Left kidney (tissue), 1 donor: ENCODE measurements at regions not wholly inside any gene's neighbourhood (a gene's known extent, or its start where the extent isn't known, plus 50 kb on each side); places are given as distances from the start of the nearest gene placed in this dataset.
"Not testable (repeated sequence)": the region's sequence is repeated elsewhere in the genome, so short reads cannot be mapped to it uniquely, and the experiment has no call there.

ENCODE experiments used
- DNase-seq: peaks from one replicate; pipeline ENCODE4 v3.0.0-alpha.2; 2013

DNA sequence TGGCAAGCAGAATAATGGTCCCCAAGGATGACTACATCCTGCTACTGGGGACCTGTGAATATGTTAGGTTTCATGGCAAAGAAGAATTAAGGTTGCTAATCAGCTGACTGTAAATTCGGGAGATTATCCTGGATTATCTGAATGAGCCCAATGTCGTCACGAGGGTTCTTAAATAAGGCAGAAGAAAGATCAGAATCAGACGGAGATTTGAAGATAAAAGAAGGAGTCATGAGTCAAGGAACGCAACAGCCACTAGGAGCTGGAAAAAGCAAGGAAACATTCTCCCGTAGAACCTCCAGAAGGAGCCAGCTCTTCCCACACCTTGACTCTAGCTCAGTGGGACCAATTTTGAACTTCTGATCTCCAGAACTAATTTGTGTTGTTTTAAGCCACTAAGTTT lies 82.9 kb upstream of the APBB1IP start:
- DNase-seq, result no peak

DNA sequence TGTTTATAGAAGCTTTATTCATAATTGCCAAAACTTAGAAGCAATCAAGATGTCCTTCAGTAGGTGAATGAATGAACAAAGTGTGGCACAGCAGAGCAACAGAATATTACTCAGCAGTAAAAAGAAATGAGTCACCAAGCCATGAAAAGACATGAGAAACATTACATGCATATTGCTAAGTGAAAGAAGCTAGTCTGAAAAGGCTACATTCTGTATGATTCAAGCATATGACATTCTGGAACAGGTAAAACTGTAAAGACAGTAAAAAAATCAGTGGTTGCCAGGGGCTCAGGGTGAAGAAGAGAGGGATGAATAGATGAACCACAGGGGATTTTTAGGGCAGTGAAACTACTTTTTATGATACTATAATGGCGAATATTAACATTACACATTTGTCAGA lies 80.9 kb upstream of the APBB1IP start:
- no peak for DNase-seq

DNA sequence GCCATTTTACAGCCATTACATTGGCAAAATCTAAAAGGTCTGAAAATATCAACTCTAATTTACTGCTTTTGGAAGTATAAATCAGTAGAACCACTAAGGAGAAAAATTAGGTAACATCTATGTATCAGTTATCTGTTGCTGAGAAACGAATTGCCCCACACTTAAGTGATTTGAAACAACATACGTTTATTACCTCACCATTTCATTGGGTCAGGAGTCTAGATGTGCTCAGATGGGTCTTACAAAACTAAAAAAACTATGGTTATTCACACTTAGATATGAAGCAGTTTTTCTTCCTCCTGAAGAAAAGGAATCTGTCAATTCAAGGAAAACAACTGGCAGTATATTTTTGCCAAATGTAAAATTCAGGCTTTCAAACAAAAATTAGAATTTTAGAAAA lies 80.1 kb upstream of the APBB1IP start:
- DNase-seq, result no peak

DNA sequence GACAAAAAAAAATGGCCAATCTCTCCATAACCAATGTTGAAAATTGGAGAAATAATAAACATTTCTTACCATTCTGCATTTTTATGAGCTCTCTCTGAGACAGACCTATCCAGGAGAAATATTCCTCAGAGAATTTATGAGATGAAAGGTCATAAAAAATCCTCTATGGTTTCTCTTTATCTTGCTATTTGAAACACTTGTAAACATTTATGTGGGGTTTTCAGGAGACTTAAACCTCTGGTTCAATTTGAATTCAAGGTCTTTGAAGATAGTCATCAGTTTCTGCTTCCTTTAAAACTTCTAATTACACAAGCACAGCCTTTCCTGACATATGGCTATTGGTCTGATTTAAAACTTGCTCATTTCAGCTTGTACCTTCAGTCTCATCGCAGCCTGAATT lies 78.5 kb upstream of the APBB1IP start:
- DNase-seq, result no peak

DNA sequence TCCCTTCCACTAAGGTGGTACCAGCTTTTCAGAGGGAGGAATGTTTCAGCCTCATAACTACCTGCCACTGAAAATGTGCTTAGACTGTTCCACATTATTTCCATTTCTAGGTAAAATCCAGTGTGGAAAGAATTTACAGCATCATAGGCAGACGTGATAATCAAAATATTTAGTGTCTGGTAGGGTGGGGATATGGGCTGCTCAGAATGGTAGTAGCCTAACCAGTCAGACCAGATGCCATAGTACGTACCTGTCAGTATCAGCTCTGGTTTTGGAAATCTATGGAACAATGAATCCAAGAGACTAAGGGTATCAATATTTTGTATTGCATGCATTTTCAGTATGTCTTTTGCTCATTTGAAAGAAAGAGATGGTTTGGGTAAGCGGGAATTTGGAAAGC lies 76.8 kb upstream of the APBB1IP start:
- DNase-seq, result no peak

DNA sequence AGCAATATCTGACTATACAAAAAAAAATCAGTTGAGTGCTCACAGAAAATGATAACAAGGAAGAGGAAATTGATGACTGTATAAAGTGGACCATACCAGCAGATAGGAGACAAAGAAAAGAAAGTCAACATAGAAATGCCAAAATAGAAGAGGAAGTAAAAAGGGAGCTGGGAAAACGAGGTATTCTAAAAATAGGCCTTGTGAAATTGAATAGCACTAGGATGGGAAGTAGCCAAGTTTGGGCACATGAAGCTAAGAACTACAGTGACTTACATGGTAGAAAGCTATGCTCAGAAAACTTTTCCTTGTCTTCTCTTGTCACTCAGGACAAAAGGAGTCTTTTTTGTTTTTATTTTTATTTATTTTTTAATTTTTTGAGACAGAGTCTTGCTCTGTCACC lies 76.2 kb upstream of the APBB1IP start:
- DNase-seq, result no peak

DNA sequence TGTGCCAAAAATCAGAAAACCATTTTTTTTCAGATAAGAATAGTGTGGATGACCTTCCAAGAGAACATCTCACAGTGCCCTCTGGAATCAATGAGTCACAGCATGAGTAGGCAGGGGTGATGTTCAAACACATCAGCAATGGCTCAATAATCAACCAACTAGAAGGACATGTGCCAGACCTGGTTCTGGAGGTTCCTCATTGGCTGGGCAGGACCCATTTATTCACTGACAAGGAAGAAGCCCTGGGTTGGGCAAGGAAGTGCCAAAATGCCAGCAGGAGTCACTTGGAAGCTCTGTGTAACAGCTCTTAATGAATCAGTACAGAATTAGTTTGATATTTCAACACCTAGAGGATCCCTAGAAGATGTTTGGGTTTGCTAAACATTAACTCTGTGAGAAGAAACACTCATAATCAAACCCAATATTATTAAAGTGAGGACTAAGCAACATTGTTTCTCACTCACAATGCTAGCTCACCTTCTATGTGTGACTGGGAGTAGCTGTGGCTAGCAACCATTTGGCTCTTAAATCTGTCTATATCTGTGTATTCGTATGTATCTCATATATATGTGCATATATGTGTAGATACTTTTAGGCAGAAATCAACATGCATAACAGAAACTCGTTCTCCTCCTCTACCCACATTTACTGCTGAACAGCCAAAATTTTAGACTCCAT lies 72.3 kb upstream of the APBB1IP start:
- DNase-seq, result no peak

DNA sequence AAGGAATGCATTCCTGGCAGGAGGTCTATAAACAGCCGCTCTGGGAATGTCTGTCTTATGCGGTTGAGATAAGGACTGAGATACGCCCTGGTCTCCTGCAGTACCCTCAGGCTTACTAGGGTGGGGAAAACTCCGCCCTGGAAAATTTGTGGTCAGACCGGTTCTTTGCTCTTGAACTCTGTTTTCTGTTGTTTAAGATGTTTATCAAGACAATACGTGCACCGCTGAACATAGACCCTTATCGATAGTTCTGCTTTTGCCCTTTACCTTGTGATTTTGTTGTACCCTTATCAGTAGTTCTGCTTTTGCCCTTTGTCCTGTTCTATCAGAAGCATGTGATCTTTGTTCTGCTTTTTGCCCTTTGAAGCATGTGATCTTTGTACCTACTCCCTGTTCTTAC lies 71.1 kb upstream of the APBB1IP start:
- DNase-seq, result not testable (repeated sequence)

DNA sequence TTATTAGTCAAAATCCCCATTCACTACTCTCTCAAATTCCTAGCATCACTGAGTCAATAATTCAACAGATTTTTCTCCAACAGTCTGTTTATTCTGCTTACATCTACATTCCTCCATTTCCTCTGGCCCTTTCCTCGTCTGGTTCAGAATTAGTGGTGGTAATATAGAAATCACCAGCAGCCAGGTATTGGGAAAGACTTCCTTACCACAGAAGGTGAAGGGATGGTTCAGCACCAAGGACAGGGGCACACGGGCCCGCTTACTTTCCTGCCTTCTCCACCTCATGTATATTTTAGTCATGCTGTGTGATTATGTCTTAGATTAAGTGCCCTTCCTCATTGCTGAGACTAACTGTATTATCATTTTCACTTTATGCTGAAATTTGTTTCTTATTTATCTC lies 70.4 kb upstream of the APBB1IP start:
- DNase-seq, result peak; percentile 78

DNA sequence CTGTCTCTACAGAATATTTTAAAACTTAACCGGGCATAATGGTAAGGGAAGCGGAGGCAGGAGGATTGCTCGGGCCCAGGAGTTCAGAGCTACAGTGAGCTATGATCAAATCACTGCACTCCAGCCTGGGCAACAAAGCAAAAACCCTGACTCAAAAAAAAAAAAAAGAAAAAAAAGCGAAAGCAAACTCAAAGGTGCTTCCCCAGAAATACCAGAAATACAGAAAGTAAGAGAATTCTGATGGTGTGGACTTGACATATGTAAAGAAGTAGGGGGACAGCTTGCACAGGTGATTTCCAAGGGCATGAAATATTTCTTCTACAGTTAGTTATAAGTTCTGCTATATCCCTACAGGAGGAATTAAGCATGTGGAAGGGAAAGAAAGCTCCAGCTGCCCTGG lies 69.7 kb upstream of the APBB1IP start:
- no peak for DNase-seq

DNA sequence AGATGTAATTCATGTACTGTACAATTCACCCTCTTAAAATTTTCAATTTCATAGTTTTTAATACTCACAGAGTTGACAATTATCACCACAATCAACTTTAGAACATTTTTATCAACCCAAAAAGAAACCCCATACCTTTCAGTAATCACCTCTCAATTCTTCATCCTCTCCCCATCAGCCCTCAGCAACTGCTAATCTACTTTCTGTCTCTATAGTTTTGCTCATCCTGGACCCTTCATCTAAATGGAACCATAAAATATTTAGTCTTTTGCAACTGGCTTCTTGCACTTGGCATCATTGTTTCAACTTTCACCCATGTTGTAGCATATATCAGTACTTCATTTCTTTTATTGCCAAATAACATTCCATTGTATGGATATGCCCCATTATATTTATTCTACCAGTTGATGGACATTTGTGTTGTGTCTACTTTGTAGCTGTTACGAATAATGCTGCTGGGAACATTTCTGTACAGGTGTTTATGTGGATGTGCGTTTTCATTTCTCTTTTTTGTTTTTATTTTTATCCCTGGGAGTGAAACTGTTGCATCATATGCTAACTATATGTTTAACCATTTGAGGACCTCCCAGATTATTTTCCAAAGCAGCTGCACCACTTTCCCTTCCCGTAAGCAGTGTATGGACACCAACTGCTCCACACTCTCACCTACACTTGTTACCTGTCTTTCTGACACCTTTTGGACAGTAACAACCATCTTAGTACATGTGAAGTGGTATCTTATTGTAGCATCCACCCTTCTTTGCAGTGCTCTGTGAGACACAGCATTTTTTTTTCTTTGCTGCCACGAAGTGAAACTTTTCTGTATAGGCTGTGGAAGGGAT lies 65.4 kb upstream of the APBB1IP start:
- DNase-seq, result no peak

DNA sequence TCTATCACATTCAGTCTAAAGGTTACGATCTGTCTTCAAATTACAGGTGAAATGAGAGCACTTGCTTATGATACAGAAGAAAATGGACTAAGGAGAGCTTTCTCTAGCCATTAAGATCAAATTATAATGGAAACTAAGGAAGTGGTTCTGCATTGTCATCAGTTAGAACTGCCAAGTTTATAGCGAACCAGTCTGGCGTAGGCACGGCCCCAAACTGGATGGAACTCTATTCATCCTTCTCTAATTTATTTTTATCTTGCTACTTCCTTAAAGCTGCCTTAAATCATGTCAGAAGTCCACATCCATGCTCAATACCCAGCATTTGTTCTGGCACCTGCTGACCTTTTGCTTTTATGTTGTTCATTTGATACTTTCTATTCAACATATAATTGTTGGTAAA lies 63.7 kb upstream of the APBB1IP start:
- no peak for DNase-seq

DNA sequence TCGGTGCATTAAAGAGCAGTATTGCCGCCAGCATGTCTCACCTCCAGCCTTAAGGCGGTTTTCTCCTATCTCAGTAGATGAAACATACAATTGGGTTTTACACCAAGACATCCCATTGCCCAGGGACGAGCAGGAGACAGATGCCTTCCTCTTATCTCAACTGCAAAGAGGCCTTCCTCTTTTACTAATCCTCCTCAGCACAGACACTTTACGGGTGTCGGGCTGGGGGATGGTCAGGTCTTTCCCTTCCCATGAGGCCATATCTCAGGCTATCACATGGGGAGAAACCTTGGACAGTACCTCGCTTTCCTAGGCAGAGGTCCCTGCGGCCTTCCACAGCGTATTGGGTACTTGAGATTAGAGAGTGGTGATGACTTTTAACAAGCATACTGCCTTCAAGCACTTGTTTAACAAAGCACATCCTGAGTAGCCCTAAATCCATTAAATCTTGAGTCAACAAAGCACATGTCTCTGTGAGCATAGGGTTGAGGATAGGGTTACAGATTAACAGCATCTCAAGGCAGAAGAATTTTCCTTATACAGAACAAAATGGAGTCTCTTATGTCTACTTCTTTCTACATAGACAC lies 60.8 kb upstream of the APBB1IP start:
- not testable (repeated sequence) for DNase-seq

DNA sequence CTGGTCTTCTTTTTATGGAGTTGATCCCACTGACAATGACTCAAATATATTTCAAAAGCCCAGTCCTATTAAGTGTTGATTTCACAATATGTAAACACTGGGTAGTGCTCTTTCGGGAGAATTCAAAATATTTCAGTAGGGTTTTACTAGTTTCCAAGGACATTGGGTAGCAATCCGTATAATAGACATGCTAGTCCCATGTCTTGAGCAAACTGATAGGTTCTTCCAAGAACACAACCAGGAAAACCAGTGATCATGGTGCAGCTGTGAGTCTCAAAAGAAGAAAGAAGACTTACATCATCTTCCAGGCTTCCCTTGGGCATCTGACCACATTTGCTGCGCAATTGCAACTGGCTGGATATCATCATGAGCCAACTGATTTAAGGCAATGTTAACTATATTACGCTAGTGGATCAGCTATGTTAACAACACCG lies 59.3 kb upstream of the APBB1IP start:
- DNase-seq, result no peak

DNA sequence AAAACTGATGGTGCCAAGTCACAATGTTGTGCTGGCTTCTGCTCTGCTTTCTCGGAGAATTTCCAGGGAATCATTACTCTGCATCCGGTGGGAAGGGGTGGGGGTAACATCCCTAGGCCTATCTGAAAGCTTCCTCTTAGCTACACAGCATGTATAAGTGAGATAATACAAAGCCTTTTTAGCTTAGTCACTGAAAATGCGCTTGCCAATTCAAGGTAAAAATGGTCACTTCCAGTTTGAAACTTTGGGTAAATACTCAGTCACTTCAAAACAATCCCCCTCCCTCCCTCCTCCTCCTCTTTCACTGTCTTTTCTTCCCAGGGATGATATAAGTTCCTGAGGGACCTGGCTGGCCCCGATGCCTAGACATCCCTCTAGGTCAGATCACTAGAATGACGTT lies 57.3 kb upstream of the APBB1IP start:
- no peak for DNase-seq

DNA sequence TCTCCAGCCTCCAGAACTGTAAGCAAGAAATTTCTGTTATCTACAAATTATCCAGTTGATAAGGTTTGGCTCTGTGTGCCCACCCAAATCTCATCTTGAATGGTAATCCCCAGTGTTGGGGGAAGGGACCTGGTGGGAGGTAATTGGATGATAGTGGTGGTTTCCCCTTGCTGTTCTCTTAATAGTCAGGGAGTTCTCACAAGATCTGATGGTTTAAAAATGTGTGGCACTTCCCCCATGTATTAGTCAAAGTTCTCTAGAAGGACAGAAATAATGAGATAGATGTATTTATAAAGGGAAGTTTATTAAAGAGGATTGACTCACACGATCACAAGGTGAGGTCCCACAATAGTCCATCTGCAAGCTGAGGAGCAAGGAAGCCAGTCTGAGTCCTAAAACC lies 56.2 kb upstream of the APBB1IP start:
- DNase-seq, result no peak

DNA sequence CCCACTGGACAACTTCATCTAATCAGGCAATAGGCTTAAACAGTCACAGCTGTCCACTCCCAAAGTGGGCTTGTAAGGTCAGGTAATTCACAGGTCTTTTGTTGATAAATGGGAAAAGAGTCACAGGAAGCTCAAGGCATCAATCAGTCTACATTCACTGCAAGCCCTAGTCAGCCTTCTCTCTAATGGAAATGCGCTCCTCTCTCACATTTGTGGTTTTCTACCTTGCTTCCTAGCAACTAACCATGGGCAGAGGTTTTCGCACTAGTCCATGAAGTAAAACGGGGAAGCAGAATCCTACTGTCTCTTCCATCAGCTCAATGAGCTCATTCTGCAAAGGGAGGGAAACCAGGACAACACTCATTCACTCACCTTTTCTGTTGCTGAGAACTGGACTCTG lies 53.5 kb upstream of the APBB1IP start:
- no peak for DNase-seq

DNA sequence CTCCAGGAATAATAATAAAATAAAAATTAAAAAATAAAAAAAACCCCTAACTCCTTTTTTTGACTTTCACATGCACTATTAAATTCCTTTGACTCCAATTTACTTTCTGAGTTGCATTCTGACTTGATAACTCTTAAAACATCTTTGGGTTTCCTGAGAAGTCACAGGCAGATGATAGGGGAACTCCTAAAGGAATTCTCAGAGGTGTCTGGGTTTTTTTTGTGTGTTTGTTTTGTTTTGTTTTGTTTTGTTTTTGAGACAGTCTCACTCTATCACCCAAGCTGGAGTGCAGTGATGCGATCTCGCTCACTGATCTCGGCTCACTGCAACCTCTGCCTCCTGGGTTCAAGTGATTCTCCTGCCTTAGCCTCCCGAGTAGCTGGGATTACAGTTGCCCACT lies 52.7 kb upstream of the APBB1IP start:
- DNase-seq, result no peak

DNA sequence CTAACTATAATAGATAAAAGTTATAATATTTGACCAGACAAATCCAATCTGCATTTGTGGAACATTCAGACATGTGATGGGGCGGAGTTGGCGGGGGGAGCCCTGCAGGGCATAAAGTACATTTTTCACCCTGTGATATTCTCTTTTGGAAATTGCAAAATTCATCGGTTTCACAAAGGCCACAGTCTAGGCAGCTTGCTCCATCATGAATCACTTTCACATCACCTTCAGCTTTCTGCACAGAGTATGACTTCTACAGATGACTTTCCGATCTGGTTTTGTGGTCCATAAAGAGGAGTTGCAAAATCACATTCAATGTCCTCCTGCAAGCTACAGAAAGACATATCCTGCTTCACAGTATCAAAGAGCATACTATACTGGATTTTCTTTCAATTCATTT lies 51.4 kb upstream of the APBB1IP start:
- DNase-seq, result no peak
